ENCODE measurements at regions not wholly inside any gene's neighbourhood (a gene's known extent, or its start where the extent isn't known, plus 50 kb on each side); places are given as distances from the start of the nearest gene placed in this dataset.
"Not testable (repeated sequence)": the region's sequence is repeated elsewhere in the genome, so short reads cannot be mapped to it uniquely, and the experiment has no call there.

- FAIRE-seq: not testable (repeated sequence)
Observed at GRCh38 chrX:92333194-92333593, 554.0 kb downstream of the PCDH11X start.

DNA sequence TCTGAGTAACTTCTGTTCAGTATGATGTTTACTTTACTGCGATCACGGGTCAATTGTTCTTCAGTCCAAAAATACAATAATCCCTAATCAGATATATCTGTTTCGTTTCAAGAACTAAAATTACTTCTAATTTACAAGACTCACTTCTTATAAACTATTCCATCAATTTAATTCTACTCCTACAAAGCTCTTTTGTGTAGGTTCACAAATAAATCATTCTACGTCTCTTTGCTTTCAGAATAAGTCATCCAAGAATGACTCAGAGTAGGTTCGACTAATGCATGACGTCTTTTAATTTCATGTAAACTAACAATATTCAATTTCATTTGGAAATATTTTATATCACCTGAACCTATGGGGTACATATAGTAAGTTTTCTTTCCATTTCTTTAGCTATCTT, 571.9 kb downstream of the PCDH11X start:
- not testable (repeated sequence) for FAIRE-seq

DNA sequence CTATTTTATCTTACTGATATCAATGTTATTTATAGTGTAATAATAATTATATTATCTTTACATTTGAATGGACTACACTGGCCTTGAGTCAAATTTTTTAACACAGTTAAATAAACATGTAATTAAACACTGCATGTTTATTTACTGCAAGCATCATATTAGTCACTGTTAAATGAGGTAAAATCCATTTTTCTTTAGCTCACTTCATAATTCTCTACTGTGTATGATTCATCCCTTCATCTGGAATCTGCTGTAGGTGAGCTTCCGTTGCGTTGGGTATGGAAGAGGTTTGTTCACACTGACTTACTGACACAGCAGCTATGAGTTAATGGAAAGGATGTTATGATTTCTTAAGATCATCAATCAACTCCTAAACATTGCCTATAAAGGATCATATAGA, 572.3 kb downstream of the PCDH11X start:
- no peak for FAIRE-seq
